Motor neuron (in vitro differentiated cells): ENCODE measurements at regions not wholly inside any gene's neighbourhood (a gene's known extent, or its start where the extent isn't known, plus 50 kb on each side); places are given as distances from the start of the nearest gene placed in this dataset.

ENCODE experiments used
- ATAC-seq, 8 experiments: fragments of 200-7000 bp; cut with Tn5 transposase; replicated peaks in 6 of 8; 2 replicates each; pipeline ENCODE4 v1.8.0; 2021; ENCODE audit warnings: mild to moderate bottlenecking in 8 of 8, moderate library complexity in 8 of 8
- H3K27ac ChIP-seq, 2 donors: fragments of 250-450 bp; sonication (Bioruptor Pico); 2 replicates each; pipeline ENCODE4 v1.9.0; 2021; ENCODE audit warnings: antibody characterized with exemption in 2 of 2, mild to moderate bottlenecking in 2 of 2, moderate library complexity in 1 of 2
- H3K4me1 ChIP-seq, 2 donors: fragments of 250-450 bp; sonication (Bioruptor Pico); replicated peaks in 1 of 2; 2 replicates each; pipeline ENCODE4 v1.6.1; 2021; ENCODE audit warnings: antibody characterized with exemption in 2 of 2, mild to moderate bottlenecking in 2 of 2, moderate library complexity in 1 of 2
- H3K4me3 ChIP-seq, 5 donors: fragments of 250-450 bp; sonication (Bioruptor Pico); 2 replicates each; pipeline ENCODE4 v1.9.0; 2021; ENCODE audit warnings: antibody characterized with exemption in 5 of 5, mild to moderate bottlenecking in 5 of 5, moderate library complexity in 4 of 5
- WGBS, 10 experiments: fragments of 450-650 bp; shearing (Covaris generic); methylation state at CpG; one replicate each; pipeline ENCODE4 v1.0.0; 2022; 5-methylcytosine and 5-hydroxymethylcytosine counted together
- in situ Hi-C, 9 experiments: fragments of 400-800 bp; cut with MboI; loops; one replicate each; pipeline ENCODE4 v1.15.0; 2021; ENCODE audit warnings: low sequenced_read_pairs in 9 of 9, low pct_unique_long_range_greater_than_20kb in 2 of 9; ENCODE audit not compliant: unreplicated experiment in 9 of 9

GRCh38 chr18:64979791-64980190, 771.0 kb upstream of the CDH7 start:
- WGBS, 10 experiments, result 0 to 100% (median 17%) methylated on average over 1 to 2 of the region's 2 CpGs; no CpG with 5 or more reads in 3 of the 10 experiments
- ATAC-seq, result no peak
- no peak overlapping the region for H3K27ac ChIP-seq
- no peaks in the 10 kb centered on the region for H3K4me1 ChIP-seq
- no peak overlapping the region for H3K4me3 ChIP-seq
- in situ Hi-C loops, result no loop called here

- in situ Hi-C loops, result no loop called here
- Histone ChIP-seq H3K4me3 (no peak overlapping the region), H3K4me1 (peaks cover 0 to 2% of the 10 kb centered on the region in 2 donors), H3K27ac (no peak overlapping the region)
- 17 to 98% (median 90%) methylated on average over 2 to 6 of the region's 8 CpGs for WGBS, 10 experiments
- ATAC-seq, result peak in 2 of 8 experiments; percentile 32 to 61
Measured at GRCh38 chr18:64974391-64975125, 776.3 kb upstream of the CDH7 start.

- Histone ChIP-seq H3K4me1 (peaks cover 0 to 2% of the 10 kb centered on the region in 2 donors), H3K27ac (no peak overlapping the region), H3K4me3 (no peak overlapping the region)
- in situ Hi-C loops, result no loop called here
- peak in 5 of 8 experiments; percentile 64 to 83 (median 75) for ATAC-seq
- WGBS, 10 experiments, result 0 to 86% (median 38%) methylated on average over 1 to 2 of the region's 2 CpGs; no CpG with 5 or more reads in 1 of the 10 experiments
Measured at GRCh38 chr18:64972545-64972944, 778.3 kb upstream of the CDH7 start.

- Histone ChIP-seq H3K27ac (no peak overlapping the region), H3K4me1 (no peaks in the 10 kb centered on the region), H3K4me3 (no peak overlapping the region)
- ATAC-seq, result peak in 5 of 8 experiments; percentile 61 to 100 (median 97)
- in situ Hi-C loops, result no loop called here
Measured at GRCh38 chr18:64966667-64967066, 784.1 kb upstream of the CDH7 start.

GRCh38 chr18:64956465-64956864, 794.3 kb upstream of the CDH7 start:
- Histone ChIP-seq H3K27ac (no peak overlapping the region), H3K4me1 (peaks cover 0 to 5% of the 10 kb centered on the region in 2 donors), H3K4me3 (no peak overlapping the region)
- WGBS, 10 experiments, result 14 to 100% (median 46%) methylated on average over 1 to 3 of the region's 3 CpGs
- ATAC-seq, result peak in 5 of 8 experiments; percentile 45 to 87 (median 78)
- in situ Hi-C loops, result no loop called here

- ATAC-seq, result no peak
- Histone ChIP-seq H3K4me3 (no peak overlapping the region), H3K4me1 (no peaks in the 10 kb centered on the region), H3K27ac (no peak overlapping the region)
- WGBS, 10 experiments, result 40 to 100% (median 94%) methylated on average over 1 to 4 of the region's 4 CpGs; no CpG with 5 or more reads in 1 of the 10 experiments
- in situ Hi-C loops, result no loop called here
Measured at GRCh38 chr18:64949885-64950284, 800.9 kb upstream of the CDH7 start.

- Histone ChIP-seq H3K4me3 (no peak overlapping the region), H3K27ac (no peak overlapping the region), H3K4me1 (no peaks in the 10 kb centered on the region)
- in situ Hi-C loops, result no loop called here
- WGBS, 10 experiments, result 0 to 100% (median 50%) methylated on average over 1 of the region's 1 CpG; no CpG with 5 or more reads in 3 of the 10 experiments
- no peak for ATAC-seq
Measured at GRCh38 chr18:64936671-64937070, 787.8 kb upstream of the LINC00305 start.

GRCh38 chr18:64929036-64929435, 780.1 kb upstream of the LINC00305 start:
- ATAC-seq, result peak in 1 of 8 experiments; percentile 62
- no peaks in the 10 kb centered on the region for H3K4me1 ChIP-seq
- in situ Hi-C loops, result no loop called here

GRCh38 chr18:64919971-64920570, 771.2 kb upstream of the LINC00305 start:
- in situ Hi-C loops, result no loop called here
- no peak for ATAC-seq

More at GRCh38 chr18:64929036-64929435, 780.1 kb upstream of the LINC00305 start:
- Histone ChIP-seq H3K4me3 (no peak overlapping the region), H3K27ac (no peak overlapping the region)
- 0 to 90% (median 43%) methylated on average over 1 to 5 of the region's 5 CpGs; no CpG with 5 or more reads in 2 of the 10 experiments for WGBS, 10 experiments

GRCh38 chr18:64918851-64919250, 770.0 kb upstream of the LINC00305 start:
- ATAC-seq, result no peak
- in situ Hi-C loops, result no loop called here
- H3K27ac ChIP-seq, result no peak overlapping the region
- 0 to 100% (median 49%) methylated on average over 2 to 3 of the region's 3 CpGs; no CpG with 5 or more reads in 2 of the 10 experiments for WGBS, 10 experiments
- no peak overlapping the region for H3K4me3 ChIP-seq
- no peaks in the 10 kb centered on the region for H3K4me1 ChIP-seq

More at GRCh38 chr18:64919971-64920570, 771.2 kb upstream of the LINC00305 start:
- no peak overlapping the region for H3K4me3 ChIP-seq
- no peak overlapping the region for H3K27ac ChIP-seq
- H3K4me1 ChIP-seq, result no peaks in the 10 kb centered on the region
- 0 to 100% (median 75%) methylated on average over 1 of the region's 1 CpG; no CpG with 5 or more reads in 1 of the 10 experiments for WGBS, 10 experiments

GRCh38 chr18:64893349-64893748, 744.5 kb upstream of the LINC00305 start:
- 10 to 100% (median 90%) methylated on average over 1 to 3 of the region's 3 CpGs; no CpG with 5 or more reads in 5 of the 10 experiments for WGBS, 10 experiments
- no peak for ATAC-seq
- no peak overlapping the region for H3K4me3 ChIP-seq
- no peak overlapping the region for H3K27ac ChIP-seq
- no peaks in the 10 kb centered on the region for H3K4me1 ChIP-seq
- in situ Hi-C loops, result no loop called here

- no peak overlapping the region for H3K4me3 ChIP-seq
- in situ Hi-C loops, result no loop called here
- no peaks in the 10 kb centered on the region for H3K4me1 ChIP-seq
- no peak for ATAC-seq
- H3K27ac ChIP-seq, result no peak overlapping the region
- 3 to 100% (median 76%) methylated on average over 1 to 4 of the region's 4 CpGs; no CpG with 5 or more reads in 1 of the 10 experiments for WGBS, 10 experiments
Measured at GRCh38 chr18:64888956-64889355, 740.1 kb upstream of the LINC00305 start.

- no peak for ATAC-seq
- Histone ChIP-seq H3K4me3 (no peak overlapping the region), H3K4me1 (no peaks in the 10 kb centered on the region), H3K27ac (no peak overlapping the region)
- WGBS, 10 experiments, result 0 to 100% (median 86%) methylated on average over 1 of the region's 1 CpG; no CpG with 5 or more reads in 1 of the 10 experiments
- in situ Hi-C loops, result no loop called here
Measured at GRCh38 chr18:64886995-64887394, 738.1 kb upstream of the LINC00305 start.
